ENCODE measurements at regions not wholly inside any gene's neighbourhood (a gene's known extent, or its start where the extent isn't known, plus 50 kb on each side); places are given as distances from the start of the nearest gene placed in this dataset.

DNA sequence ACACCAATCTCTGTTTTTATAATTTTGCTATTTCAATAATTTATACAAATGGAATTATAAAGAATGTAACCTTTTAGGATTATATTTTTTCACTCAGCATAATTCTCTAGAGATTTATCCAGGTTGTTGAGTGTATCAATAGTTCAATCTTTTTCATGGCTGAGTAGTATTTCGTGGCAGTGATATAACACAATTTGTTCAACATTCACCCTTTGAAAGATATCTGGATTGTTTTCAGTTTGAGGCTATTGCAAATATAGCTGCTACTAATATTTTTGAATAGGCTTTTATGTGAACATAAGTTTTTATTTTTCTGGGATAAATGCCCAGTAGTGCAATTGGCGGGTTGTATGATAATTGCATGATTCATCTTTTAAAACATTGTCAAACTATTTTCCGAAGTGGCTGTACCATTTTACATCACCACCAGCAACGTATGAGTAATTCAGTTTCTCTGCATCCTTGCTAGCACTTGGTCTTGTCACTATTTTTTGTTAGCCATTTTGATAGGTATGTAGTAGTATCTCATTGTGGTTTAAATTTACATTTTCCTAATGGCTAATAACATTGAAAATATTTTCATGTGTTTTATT lies 55.6 kb upstream of the ABCD3 start:
- TF ChIP-seq, protein P1, sequence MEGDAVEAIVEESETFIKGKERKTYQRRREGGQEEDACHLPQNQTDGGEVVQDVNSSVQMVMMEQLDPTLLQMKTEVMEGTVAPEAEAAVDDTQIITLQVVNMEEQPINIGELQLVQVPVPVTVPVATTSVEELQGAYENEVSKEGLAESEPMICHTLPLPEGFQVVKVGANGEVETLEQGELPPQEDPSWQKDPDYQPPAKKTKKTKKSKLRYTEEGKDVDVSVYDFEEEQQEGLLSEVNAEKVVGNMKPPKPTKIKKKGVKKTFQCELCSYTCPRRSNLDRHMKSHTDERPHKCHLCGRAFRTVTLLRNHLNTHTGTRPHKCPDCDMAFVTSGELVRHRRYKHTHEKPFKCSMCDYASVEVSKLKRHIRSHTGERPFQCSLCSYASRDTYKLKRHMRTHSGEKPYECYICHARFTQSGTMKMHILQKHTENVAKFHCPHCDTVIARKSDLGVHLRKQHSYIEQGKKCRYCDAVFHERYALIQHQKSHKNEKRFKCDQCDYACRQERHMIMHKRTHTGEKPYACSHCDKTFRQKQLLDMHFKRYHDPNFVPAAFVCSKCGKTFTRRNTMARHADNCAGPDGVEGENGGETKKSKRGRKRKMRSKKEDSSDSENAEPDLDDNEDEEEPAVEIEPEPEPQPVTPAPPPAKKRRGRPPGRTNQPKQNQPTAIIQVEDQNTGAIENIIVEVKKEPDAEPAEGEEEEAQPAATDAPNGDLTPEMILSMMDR (IDR thresholded peaks at IDR 0.05; ENCODE audit: insufficient read depth, low read depth, low read length, missing control alignments) = no peak
- H3K4me3 ChIP-seq (ENCODE audit: low read depth, low read length) = no peak overlapping the region
- DNase-seq (ENCODE audit: low read depth) = no peak

DNA sequence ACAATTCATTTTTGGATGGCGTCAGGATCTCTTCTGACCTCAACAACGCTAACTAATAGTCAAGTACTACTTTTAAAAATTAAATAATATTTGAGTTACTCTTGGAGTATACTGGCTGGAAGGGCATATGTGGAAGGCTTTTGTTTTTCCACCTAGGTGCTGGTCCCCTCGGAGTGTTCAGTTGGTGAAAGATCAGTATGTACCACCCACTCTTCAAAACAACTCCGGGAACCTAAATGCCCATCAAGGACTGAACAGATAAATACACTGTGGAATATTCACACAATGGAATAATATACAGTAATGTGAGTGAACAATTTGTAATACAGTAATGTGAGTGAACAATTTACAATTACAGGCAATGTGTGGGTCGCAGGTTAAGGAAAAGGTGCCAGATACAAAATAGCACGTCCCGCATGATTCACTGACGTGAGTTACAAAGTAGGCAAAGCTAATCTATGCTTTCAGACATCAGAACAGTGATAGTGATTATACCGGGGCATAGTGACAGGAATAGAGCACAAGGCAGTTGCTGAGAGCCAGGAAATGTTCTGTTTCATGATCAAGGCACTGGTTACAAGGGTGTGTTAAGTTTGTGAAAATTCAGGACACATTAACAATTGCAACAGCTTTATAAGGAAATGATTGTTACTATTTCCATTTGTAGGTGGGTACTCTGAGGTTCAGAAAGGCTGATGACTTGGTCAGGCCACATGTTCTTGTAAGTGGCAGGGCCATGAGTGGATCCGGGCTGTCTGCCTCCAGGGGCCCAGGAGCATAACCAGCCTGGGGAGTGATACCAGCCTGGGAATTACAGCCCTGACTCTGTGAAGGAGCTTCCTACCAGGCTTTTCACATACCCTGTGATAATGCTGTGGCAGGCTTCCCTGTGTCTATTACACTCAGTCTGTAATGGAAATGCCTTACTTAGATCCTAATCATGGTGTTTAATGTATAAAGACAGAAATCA lies 59.3 kb upstream of the ABCD3 start:
- TF ChIP-seq, protein P1 (IDR thresholded peaks at IDR 0.05; ENCODE audit: insufficient read depth, low read depth, low read length, missing control alignments) = no peak
- DNase-seq (ENCODE audit: low read depth) = no peak
- H3K4me3 ChIP-seq (ENCODE audit: low read depth, low read length) = no peak overlapping the region

DNA sequence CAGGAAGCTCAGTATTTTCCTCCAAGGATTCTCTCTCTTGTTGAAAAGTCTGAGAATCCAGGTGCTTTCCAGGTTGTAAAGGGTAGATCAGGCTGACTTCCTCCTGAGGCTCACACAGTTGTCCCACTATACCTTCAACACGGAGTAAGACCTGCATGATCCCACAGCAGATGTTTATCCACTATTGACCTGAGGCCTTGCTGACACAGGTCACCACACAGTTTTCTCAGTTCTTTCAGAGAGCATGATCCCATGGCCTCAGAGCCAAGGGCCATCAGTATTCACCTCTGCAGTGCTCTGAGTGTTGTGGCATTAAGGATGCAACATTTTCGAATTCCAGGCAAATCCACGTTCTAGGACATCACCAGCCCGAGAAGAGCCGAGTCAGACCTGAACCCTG lies 60.5 kb upstream of the ABCD3 start:
- no peak for DNase-seq (ENCODE audit: low read depth)
- no peak overlapping the region for H3K4me3 ChIP-seq (ENCODE audit: low read depth, low read length)
- TF ChIP-seq, protein P1 (IDR thresholded peaks at IDR 0.05; ENCODE audit: insufficient read depth, low read depth, low read length, missing control alignments) = no peak

DNA sequence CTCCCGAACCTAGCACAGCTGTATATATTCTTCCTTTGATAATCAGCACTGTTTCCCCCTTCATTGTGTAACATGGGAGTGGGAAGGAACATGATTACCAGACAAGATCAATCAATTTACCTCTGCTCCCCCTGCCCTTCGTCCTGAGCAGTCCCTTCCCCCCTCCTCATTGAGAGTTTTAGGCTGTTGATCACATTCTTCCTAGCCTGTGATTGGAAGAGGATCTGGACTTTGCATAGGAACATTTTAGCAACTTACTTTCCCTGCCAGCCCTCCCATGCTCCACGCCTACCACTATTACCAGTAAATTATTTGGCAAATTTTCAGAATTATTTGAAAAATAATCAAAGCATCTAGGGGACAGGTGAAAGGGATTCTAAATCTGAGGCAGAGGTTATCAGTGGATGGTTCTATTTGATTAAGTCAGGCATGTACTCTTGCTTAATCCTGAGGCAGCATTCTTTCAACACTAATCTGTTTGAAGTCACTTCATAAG lies 62.7 kb upstream of the ABCD3 start:
- TF ChIP-seq, protein P1 (IDR thresholded peaks at IDR 0.05; ENCODE audit: insufficient read depth, low read depth, low read length, missing control alignments) = no peak
- no peak for DNase-seq (ENCODE audit: low read depth)
- H3K4me3 ChIP-seq (ENCODE audit: low read depth, low read length) = no peak overlapping the region

DNA sequence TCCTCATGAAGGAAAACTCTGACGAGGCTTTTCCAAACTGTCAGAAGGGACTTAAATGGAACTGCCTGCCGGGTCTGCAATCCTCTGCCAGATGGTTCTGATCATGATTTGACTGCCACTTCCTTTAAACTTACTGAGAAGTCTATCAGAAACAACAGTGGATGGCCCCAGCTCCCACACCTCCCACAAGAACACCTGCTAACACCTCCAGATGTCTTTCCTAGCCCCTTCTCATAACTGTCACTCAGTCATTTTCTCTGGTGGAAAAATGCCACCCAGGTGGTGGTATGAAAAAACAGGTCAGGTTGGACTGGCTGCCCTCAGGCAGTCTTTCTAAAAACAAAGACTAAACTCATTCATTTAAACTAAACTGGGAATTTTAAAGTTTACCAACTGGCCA lies 66.7 kb upstream of the ABCD3 start:
- no peak for DNase-seq (ENCODE audit: low read depth)
- TF ChIP-seq, protein P1 (IDR thresholded peaks at IDR 0.05; ENCODE audit: insufficient read depth, low read depth, low read length, missing control alignments) = no peak
- no peak overlapping the region for H3K4me3 ChIP-seq (ENCODE audit: low read depth, low read length)

DNA sequence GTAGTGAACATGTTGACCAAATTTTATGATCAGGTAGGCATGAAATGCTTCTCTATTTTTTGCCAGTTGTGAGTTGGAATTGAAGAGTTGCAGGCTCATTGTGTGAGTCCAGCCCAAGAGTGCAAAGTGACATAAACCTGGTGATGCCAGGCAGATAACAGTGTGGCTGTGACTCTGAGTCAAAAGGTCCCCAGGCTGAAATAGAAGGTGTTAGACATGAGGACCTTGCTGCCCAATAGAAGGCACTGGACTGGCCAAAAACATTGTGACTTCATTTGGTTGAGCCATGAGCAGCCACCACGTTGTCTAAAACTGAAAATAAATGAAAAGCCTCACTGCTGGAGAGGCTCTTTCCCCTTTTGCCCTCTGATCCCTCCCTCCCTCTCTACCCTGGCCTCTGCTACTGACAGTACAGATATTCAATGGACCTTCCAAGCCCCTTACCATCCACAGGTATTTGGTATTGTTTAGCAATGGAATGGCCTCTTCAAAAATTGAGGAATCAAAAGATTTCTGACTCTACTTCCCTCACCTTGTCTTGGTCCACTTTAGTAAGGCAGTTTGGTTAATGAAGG lies 67.8 kb upstream of the ABCD3 start:
- TF ChIP-seq, protein P1 (IDR thresholded peaks at IDR 0.05; ENCODE audit: insufficient read depth, low read depth, low read length, missing control alignments) = no peak
- H3K4me3 ChIP-seq (ENCODE audit: low read depth, low read length) = no peak overlapping the region
- DNase-seq (ENCODE audit: low read depth) = no peak
